Ishikawa (cell line): ENCODE measurements at regions not wholly inside any gene's neighbourhood (a gene's known extent, or its start where the extent isn't known, plus 50 kb on each side); places are given as distances from the start of the nearest gene placed in this dataset.

Experiments
- CEBPB ChIP-seq: IDR thresholded peaks from 2 replicates; pipeline ENCODE4 v1.6.1; 2012
- CREB1 ChIP-seq: IDR thresholded peaks from 2 replicates; pipeline ENCODE4 v1.6.1; 2012; ENCODE audit warnings: low read depth
- EGR1 ChIP-seq: IDR thresholded peaks from 2 replicates; pipeline ENCODE4 v1.6.1; 2012
- EP300 ChIP-seq: IDR thresholded peaks from 2 replicates; pipeline ENCODE4 v1.6.1; 2012; ENCODE audit warnings: borderline replicate concordance
- FOXM1 ChIP-seq: IDR thresholded peaks from 2 replicates; pipeline ENCODE4 v1.6.1; 2012; ENCODE audit warnings: low read depth, borderline replicate concordance
- MAX ChIP-seq: IDR thresholded peaks from 2 replicates; pipeline ENCODE4 v1.6.1; 2012
- NFIC ChIP-seq: IDR thresholded peaks from 2 replicates; pipeline ENCODE4 v1.6.1; 2012
- RAD21 ChIP-seq: IDR thresholded peaks from 2 replicates; pipeline ENCODE4 v1.6.1; 2012; ENCODE audit warnings: low read depth
- REST ChIP-seq: IDR thresholded peaks from 2 replicates; pipeline ENCODE4 v1.6.1; 2012; ENCODE audit warnings: low read depth, mild to moderate bottlenecking
- TAF1 ChIP-seq: IDR thresholded peaks from 2 replicates; pipeline ENCODE4 v1.6.1; 2012; ENCODE audit warnings: low read depth, mild to moderate bottlenecking
- TCF12 ChIP-seq: IDR thresholded peaks from 2 replicates; pipeline ENCODE4 v1.6.1; 2012; ENCODE audit warnings: low read depth
- TEAD4 ChIP-seq: IDR thresholded peaks from 2 replicates; pipeline ENCODE4 v1.6.1; 2012
- USF1 ChIP-seq: IDR thresholded peaks from 2 replicates; pipeline ENCODE4 v1.6.1; 2012
- YY1 ChIP-seq: IDR thresholded peaks from 2 replicates; pipeline ENCODE4 v1.6.1; 2012; ENCODE audit warnings: low read depth
- ZBTB7A ChIP-seq: IDR thresholded peaks from 2 replicates; pipeline ENCODE4 v1.6.1; 2012; ENCODE audit warnings: low read depth

GRCh38 chr14:85438481-85438942 is 91.4 kb upstream of the FLRT2 start:
- TF ChIP-seq RAD21 (no peak), YY1 (no peak), TEAD4 (no peak)

- TF ChIP-seq TEAD4, result peak; percentile 68
- no peak for TF ChIP-seq FOXM1
Measured at GRCh38 chr14:85439696-85440328, 90.1 kb upstream of the FLRT2 start.

GRCh38 chr14:85441909-85442643 is 87.9 kb upstream of the FLRT2 start:
- TF ChIP-seq YY1 (no peak), NFIC (no peak), FOXM1 (no peak), CREB1 (no peak), TAF1 (no peak), REST (no peak), CEBPB (no peak), ZBTB7A (no peak), RAD21 (no peak), EGR1 (no peak), TEAD4 (no peak), MAX (no peak), EP300 (no peak)

GRCh38 chr14:85442996-85443395 is 86.9 kb upstream of the FLRT2 start:
- no peak for TF ChIP-seq REST
- no peak for TF ChIP-seq FOXM1
- TF ChIP-seq NFIC, result no peak
- TF ChIP-seq USF1, result no peak
- no peak for TF ChIP-seq TCF12
- no peak for TF ChIP-seq TAF1
- no peak for TF ChIP-seq CEBPB
- TF ChIP-seq MAX, result no peak
- TF ChIP-seq ZBTB7A, result no peak
- no peak for TF ChIP-seq RAD21
- no peak for TF ChIP-seq TEAD4
- TF ChIP-seq EP300, result no peak

GRCh38 chr14:85444635-85445034 is 85.3 kb upstream of the FLRT2 start:
- TF ChIP-seq EGR1 (no peak), CREB1 (no peak), YY1 (no peak), RAD21 (no peak), TCF12 (no peak), TEAD4 (no peak), NFIC (peak; percentile 72), EP300 (no peak), ZBTB7A (no peak), MAX (peak; percentile 40), TAF1 (no peak), FOXM1 (no peak), REST (no peak), CEBPB (no peak), USF1 (peak; percentile 4; the same call in 1 of the 2 replicates)
